ENCODE measurements at regions not wholly inside any gene's neighbourhood (a gene's known extent, or its start where the extent isn't known, plus 50 kb on each side); places are given as distances from the start of the nearest gene placed in this dataset.

DNA sequence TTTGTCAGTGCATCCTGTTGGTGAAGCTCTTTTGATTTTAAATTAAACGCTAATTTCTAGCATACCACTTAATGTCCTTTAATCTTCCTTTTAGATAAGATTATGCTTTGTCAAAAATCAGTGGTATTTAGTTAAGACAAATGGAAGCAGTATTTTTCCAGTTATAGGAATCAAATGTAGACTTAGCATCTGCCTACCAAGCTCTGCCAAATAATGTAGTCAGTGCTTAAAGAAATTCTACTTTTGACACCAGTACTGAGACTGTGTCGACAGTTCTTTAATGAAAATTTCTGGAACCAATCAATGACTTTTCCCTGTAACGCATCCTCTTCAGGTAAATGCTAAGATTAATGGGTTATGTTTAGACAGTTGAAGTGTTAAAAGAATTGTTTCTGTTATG, 803.3 kb upstream of the FAM98A start:
- no peak for DNase-seq (ENCODE audit: low spot score)

DNA sequence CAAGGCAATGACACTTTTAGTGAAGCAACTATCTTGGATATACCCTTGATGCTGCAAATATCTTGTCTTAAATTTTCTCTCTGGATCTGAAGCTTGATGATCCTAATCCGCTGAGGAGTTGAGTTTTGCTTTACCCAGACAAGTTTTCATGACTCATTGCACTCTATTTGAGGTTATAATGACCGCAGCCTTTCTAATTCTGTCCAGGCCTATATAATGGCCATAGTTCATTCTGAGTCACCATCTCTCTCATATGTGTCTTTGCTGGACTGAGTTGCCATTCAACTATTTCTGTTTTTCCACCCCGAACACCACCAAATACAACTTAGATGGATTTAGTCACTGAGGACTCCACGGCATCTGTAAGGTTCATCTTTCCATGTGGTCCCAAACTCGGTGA, 802.1 kb upstream of the FAM98A start:
- no peak for DNase-seq (ENCODE audit: low spot score)

DNA sequence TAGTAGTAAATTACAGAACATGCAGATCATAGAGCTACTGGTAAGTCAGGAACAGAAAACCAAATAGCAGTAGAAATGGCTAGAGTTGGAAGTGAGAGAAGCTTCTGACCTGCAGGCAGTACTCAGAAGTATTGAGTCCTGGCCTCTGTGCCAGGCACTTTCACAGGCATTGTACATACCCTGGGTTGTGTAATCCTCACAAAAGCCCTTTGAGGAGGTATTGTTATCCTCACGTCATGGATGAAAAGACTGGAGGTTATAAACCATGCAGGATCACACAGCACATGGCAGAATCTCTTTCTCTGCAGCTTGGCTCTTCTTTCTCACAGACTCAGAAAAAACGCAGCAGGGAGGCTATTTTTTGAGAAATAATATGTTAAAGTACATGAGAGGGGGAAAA, 789.3 kb upstream of the FAM98A start:
- no peak for DNase-seq (ENCODE audit: low spot score)

DNA sequence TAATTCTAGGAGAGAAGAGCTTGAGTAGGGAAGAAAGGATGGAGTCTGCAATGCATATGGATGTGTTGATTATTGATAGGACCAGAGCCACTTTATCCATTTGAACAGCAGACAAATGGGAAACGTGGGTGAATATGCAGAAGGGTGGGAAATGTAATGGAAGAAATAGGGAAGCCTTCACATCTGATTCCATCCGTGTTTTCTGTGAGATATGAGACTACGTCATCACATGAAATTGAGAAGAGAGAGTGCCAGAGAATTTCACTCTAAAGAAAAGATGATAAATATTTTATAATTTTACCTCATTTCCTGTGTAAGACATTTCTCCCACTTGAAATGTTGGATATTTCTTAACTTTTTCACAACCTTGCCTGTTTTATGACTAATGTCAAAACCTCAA, 788.4 kb upstream of the FAM98A start:
- no peak for DNase-seq (ENCODE audit: low spot score)

DNA sequence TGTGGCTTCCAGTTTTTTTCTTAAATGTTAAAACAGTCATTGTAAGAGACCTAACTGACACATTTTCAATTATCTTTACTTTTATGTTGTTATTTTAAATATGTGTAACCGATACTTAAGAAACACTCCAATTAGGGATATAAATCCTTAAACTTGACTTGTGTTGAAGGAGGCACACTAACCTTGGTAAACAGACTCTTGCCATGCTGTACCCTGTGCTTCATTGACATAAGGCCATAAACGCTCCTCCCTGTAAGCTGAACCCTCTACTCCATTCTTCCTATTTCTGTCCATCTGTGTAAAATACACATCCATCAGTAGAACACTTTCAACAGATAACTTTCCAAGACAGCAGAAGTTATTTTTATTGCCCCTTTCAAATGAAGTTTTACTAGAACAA, 780.5 kb upstream of the FAM98A start:
- DNase-seq (ENCODE audit: low spot score), result no peak

DNA sequence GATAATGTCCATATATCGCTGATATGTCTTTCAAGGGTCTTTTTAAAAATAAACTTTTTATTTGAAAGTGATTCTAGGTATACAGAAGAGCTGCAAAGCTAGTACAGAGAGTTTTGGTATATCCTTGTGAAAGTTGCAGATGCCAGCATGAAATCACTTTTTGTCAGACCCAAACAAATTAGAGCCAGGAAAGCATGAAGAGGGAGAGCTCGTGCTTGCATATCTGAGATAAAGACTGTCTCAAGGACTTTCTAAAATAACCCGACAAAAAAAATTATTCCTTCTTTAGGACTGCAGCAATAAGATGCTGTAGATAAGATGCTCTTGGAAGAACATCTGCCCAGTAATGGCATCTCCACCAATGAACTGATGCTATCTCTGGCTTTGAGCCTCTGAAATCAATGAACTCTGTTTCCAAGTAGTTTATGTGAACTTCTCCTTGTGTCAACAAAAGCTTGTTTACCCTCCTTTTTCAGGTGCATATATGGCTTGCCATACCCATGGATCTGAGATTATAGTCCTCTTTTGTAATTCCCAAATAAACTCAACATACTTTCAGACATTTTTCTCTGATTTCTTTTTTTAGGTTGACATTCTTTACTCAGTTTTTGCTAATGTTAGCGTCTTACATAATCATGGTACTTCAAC, 774.6 kb upstream of the FAM98A start:
- no peak for DNase-seq (ENCODE audit: low spot score)

DNA sequence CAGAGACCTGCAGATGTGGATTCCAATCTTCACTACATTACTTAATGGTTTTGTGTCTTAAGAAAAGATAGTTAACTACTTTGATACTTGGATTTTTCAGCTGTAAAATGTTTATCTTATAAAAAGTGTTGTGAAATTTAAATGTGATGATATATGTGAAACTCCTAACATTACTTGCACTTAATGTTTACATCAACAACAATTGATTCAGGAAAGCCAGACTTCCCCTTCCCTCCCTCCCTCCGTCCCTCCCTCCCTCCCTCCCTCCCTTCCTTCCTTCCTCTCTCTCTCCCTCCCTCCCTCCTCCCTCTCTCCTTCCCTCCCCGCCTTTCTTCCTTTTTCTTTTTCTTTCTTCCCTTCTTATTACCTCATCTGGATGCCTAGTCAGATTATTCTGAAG, 773.9 kb upstream of the FAM98A start:
- no peak for DNase-seq (ENCODE audit: low spot score)

DNA sequence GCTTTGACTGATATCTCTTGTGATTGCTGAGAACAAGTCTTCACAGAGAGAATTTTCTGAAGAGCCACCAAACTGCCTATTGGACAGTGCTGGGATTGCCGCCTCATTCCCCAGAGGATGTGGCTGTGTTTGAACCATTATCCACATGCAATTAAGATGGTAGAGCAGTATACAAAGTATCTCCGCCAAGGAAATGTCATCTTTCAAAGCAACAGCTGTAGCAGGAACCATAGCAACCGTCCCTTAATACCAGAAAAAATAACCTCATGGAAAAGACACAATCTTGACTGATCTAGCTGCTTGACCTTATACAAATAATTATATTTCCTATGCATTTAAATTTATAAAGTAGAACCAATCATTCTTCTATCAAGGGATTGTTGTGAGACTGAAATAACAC, 772.6 kb upstream of the FAM98A start:
- no peak for DNase-seq (ENCODE audit: low spot score)

DNA sequence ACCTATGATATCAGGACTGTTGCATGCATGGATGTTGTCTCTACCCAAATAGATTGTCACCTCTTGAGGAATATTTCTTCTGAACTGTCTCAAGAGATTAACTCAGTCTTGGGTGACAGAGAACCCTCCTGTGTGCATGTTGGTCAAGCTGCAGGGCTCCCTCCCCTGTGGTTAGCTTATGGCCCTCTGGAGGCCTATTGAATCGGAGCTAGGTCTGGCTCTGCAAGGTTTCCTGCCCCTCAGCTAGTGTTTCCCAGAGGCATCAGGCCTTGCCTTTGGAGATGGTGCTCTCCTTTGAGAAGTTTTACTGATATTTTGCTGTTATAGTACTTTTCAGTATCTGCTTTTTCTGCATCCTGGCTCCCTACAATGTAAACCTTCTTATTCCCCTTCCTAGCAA, 769.2 kb upstream of the FAM98A start:
- DNase-seq (ENCODE audit: low spot score), result no peak

DNA sequence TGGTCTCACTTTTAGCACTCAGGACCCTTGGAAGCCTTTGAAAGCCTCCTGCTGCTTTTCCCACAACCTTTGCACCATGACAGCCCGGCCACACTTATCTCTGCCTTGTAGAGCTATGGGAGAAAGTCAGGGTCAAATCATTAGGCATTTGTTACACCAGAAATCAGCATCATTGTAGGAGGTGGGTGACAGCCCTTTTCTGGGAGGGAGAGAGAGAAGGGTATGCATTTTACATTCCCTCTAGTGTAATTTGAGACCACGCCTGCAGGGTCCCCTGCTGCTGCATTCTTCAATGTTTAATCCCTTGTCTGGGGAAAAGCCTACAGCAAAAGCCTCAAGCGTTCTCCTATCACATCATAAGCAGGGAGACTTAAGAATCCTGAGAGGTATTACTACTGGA, 766.8 kb upstream of the FAM98A start:
- no peak for DNase-seq (ENCODE audit: low spot score)

DNA sequence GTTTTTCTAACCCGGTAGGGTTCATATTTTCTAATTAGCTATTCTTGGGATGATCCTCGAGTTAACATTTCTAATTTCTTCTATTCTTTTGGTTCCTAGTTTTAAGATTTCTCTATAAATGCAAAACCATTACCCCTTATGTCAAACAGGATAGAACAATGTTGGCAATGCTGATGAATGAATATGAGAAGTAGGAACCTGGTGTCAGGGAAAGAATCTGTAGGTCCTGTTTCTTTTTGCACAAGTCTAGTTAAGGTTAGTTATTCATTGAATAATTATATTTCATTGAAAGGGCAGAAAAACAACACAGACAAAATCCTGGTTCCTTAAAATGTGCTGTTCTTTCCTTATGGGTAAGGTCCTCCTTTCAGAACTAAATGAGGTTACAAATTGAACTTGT, 766.4 kb upstream of the FAM98A start:
- no peak for DNase-seq (ENCODE audit: low spot score)

DNA sequence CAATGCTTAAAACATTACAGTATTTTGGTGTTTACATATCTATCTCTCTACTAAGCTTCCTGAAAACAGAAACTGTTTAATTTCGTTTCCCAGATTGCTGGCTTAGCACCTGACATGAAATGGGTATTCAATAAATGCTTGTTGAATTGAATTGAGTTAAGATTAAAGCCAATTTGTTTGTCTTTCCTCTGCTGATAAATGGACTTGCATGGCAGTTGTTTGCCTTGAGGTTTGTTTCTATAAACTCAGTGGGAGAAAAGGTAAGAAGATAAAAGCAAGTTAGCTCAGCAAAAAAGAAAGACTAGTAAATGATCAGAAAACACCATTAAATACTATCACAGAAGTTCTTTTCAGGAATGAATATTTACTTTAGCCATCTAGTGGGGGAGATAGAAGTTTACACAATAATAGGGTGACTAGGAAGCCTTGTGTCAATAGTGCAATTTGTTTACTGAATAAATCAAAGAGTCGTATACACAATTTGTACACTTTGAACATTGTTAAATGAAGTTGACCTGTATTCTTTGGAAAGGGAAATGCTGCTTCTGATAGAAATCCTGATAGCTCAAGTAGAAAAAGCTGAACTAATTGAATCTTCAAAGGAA, 754.5 kb upstream of the FAM98A start:
- DNase-seq (ENCODE audit: low spot score), result no peak

DNA sequence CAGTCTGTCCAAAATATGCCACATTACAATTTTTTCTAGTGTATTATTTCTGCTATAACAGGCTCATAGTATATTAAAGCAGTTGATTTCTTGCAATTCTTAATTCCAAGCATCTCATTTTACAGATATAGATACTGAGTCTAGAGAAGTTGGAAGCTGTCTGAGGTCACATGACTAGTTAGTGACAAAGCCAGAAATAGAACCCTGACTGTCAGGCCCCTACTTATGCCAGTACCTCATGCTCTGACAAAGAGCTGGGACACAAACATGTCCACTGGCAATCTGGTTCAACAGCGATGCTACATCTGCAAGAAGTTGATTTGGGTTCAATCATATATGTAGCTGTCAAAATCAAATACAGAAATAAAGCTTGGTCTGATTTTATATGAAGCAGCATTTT, 750.4 kb upstream of the FAM98A start:
- DNase-seq (ENCODE audit: low spot score), result no peak

DNA sequence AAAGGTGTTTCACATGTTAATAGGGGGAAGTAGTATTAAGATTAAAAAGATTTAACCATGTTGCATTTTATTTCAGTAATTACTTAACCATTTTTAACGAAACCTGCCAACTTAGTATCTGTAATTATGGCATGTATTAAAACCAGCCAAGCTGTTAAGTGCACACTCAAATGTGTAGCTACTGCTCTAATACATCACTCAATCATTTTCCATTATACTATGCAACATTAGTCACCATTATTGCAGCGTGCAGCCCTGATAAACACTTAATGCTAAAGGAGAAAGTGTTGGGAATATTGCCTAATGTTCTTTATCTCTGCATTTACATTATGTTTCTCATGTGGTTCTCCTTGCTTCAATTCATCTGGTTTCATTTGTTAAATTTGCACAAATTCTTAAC, 745.9 kb upstream of the FAM98A start:
- no peak for DNase-seq (ENCODE audit: low spot score)

DNA sequence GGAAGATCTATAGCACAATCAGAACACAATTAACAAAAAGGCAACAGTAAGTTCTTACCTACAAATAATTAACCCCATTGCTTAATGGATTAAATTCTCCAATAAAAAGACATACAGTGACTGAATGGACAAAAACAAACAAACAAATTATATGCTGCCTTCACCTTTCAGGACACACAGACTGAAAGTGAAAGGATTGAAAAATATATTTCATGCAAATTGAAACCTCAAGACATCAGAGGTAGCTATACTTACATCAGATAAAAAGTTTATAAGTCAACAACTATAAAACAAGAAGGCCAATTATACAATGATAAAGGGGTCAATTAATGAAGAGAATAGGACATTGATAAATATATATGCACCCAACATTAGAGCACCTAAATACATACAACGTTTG, 741.2 kb upstream of the FAM98A start:
- no peak for DNase-seq (ENCODE audit: low spot score)

DNA sequence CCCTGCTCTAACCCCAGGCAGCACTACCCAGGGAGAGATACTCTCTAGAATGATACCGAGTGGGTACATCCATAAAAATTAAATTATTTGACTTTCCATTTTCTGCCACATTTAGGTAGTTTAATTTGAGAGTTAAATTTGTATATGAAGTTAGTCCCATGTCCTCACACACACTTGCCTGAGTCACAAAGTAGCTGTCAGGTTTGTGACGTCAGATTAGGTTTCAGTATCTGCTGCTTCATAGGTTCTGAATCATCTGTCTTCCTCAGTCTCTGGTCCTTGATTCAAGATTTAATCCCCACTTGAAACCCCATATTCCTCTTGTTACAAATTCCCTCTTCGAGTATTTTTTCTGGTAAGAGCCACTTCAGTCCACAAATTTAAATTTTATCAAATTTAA, 738.6 kb upstream of the FAM98A start:
- DNase-seq (ENCODE audit: low spot score), result no peak

DNA sequence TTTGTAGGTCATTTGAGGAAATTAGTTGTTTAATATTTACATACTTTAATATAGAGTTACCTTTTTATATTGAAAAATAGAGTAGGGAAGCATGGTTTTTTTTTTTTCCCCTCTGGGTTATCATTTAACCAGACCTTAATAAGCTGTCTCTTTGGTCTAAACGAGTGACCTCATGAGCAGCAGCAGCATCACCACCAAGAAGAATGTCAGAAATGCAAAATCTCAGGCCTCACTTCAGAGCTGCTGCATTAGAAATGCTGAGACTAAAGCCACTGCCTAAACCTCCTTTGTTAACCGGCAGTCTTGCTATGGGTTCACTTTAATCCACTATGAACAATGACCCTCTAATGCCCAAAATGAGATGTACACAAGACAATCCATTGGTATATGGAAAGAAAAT, 733.7 kb upstream of the FAM98A start:
- no peak for DNase-seq (ENCODE audit: low spot score)

DNA sequence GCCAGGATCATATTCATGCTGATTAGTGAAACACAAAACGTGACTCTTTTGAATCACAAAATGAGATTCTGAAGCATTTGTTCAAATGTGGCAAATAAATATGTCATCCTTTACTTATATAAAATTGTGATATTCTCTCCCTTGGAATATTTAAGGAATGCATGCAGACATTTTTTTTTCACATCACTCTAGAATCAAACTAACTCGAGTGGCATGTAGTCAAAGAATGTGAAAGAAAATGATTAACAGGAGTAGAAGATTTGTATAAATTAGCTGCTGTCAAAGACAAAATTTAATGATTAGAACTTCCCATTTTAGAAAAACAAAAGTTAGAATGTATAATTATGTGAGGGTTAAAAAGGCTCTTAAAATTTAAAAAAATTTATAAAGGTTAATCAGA, 721.0 kb upstream of the FAM98A start:
- no peak for DNase-seq (ENCODE audit: low spot score)

DNA sequence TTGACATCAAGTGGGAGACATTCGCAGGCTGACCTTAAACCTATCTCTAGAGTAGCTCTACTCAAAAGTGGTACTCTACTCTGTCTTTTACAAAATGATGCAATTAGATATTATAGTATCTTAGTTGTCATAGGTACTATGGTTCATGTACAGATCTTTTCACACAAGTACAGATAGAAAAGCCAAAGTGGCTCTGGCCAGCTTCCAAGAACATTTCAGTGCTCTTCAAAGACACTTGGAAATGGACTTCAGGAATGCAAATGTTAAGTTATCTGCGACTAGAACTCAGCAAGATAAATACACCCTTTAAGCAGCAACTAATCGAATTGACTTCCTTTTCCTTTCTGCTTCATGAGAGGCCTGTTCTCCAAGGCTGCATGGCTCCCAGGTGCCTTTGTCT, 718.7 kb upstream of the FAM98A start:
- DNase-seq (ENCODE audit: low spot score), result no peak

DNA sequence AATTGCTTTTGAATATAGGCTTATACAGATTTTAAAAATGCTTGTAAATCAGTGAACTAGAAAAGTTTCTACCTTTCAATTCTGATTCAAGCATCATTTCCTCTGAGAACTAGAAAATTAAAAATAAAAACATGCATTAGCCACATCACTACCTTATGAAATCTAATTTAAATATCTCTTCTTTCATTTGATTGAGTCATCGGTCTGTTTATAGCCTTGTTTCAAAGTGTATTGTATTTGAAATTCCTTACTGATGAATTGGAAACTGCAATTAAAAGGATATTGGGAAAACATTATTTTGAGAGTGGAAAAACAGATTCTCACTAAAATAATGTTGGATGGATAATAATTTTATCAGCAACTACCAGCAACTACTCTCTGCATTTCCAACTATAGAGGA, 717.7 kb upstream of the FAM98A start:
- DNase-seq (ENCODE audit: low spot score), result no peak

DNA sequence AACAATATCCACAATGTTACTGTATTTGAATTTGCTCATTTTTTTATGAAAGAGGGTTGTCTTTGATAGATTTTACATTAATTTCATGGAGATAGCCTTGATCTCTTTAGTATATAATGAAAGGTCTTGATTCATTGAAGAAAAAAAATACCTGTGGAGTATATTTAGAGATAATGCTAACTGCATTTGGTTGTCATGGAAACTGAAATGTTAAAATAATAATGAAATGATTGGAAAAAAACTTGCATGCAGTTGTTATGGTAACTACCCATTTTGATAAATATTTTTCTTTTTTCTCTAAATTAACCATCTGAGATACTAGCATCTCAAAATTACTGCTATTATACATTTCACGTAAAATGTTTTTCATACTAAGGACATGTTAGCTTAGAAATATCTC, 712.7 kb upstream of the FAM98A start:
- DNase-seq (ENCODE audit: low spot score), result no peak

DNA sequence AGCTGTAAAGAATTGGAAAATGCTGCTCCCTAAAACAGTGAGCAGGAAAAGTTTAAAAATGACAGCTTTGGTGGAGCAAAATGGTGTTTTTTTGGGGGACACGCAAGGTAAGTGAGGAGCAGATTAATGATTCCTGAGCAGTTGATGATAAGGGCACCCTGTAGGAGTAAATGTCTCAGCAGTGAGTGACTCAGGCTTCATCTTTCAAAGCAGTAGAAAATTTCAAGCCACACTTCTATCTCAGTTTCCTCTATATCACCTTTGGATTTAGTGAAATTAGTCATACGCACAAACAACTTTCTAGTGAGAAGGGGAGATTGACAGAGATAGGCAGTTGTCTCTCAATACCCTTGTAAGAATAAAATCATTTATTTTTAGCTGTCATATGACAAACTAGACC, 709.0 kb upstream of the FAM98A start:
- DNase-seq (ENCODE audit: low spot score), result no peak

DNA sequence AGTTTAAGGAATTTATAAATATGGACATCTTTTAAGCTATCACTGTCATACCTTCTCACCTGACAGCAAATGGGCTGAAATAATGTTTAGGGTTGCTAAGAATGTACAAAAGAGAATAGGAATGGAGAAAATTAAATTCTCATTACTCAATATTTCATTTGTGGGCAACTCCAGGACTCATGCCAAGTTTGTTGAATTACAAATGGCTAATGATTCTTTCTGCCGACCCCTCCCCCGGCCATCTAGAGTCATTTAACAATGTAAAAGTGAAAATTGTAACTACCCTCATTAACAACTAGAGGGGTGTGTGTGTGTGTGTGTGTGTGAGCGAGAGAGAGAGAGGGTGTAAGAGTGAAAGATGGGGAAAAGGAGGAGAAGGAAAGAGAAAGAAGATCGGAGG, 708.5 kb upstream of the FAM98A start:
- no peak for DNase-seq (ENCODE audit: low spot score)

DNA sequence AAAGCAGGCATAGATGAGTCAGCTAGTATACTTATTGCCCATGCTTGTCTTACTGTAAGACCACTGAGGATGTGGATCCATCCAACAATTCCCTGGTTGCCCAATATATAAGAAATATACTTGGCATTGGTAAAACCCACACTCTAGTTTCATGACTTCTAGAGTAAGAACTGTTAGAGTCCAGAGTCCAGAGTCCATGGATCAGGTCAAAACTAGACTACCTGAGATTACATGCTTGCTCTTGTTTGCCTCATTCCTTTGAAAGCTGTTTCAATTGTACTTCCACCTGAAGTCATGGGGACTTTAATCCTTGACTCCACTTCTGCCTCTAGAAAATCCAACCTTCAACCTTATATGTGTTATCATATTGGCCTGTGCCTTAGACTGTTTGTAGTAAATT, 707.6 kb upstream of the FAM98A start:
- DNase-seq (ENCODE audit: low spot score), result no peak

DNA sequence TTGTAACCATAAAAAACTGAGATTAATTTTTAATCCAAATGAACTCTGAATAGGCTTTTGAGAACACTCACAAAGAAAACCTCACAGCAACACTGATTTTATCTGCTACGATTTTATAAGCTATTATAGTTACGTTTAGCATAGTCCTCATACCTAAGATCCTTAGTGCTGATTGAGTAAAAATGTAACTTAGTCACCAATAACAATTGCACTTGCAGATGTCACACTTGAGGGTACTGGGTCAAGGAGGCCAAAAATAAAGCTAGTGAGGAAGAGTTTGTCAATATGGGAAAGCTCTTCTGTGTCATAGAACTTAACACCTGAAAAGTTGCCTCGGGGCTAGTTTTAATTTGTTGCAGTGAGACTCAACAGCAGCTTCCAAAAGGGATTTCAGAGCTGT, 706.5 kb upstream of the FAM98A start:
- DNase-seq (ENCODE audit: low spot score), result no peak

Measured in AG08396 (cell line).